HAP-1 (cell line): ENCODE measurements at regions not wholly inside any gene's neighbourhood (a gene's known extent, or its start where the extent isn't known, plus 50 kb on each side); places are given as distances from the start of the nearest gene placed in this dataset.

Source experiments
- DNase-seq, 2 experiments: peaks; one replicate each; pipeline ENCODE4 v3.0.0-alpha.2; 2016 to 2020; ENCODE audit warnings: low spot score in 2 of 2
- H3K27me3 ChIP-seq: fragments of 250-450 bp; sonication (Bioruptor Pico); 2 replicates; pipeline ENCODE4 v1.5.1; 2020; ENCODE audit warnings: low read depth, mild to moderate bottlenecking, moderate library complexity
- H3K36me3 ChIP-seq: fragments of 250-450 bp; sonication (Bioruptor Pico); replicated peaks from 2 replicates; pipeline ENCODE4 v1.5.1; 2020; ENCODE audit warnings: mild to moderate bottlenecking
- H3K4me1 ChIP-seq: fragments of 250-450 bp; sonication (Bioruptor Pico); 2 replicates; pipeline ENCODE4 v1.5.1; 2020; ENCODE audit warnings: mild to moderate bottlenecking
- H3K4me3 ChIP-seq: fragments of 250-450 bp; sonication (Bioruptor Pico); 2 replicates; pipeline ENCODE4 v1.5.1; 2020; ENCODE audit warnings: mild to moderate bottlenecking, moderate library complexity
- H3K9me3 ChIP-seq: fragments of 250-450 bp; sonication (Bioruptor Pico); 2 replicates; pipeline ENCODE4 v1.5.1; 2020; ENCODE audit warnings: mild to moderate bottlenecking, moderate library complexity
- in situ Hi-C: fragments of 300-500 bp; cut with MboI; formaldehyde crosslinking; loops from 3 replicates; pipeline ENCODE4 v1.14.3; 2020; ENCODE audit warnings: low sequenced_read_pairs, inconsistent platforms, mixed read lengths

DNA sequence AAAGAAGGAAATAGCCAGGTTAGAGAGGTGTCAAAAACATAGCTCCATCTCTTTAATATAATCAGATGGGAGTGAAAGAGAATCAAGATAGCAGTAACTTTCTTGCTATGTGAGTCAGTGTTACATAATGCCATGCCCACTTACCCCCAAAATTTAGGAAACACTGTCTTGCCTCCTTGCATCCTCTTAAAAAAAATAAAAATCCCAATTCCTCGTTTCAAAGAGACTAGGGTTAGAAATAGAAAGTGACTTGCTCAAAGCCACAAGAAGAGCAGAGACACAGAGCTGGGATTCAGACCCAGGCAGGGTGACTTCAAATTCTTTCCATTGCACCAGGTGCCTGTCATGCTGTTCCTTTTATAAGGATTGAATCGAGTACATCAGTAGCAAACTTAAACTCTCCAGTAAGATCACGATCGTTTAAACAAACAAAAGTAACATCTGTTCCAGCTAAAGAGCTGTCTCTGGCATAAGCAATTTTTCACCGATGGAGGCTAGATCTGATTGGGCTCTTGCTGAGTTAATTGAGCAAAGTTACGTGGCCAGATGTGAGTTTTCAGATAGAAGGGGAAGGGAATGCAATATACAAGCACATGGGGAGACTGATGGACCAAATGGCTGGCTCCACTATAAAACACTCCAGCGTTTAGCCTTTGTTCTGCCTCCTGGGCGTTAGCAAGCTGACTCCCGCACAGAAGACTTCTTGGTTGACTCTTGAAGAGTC, 176.9 kb downstream of the PALM2AKAP2 start:
- no peak overlapping the region for H3K4me3 ChIP-seq
- no peaks in the 10 kb centered on the region for H3K27me3 ChIP-seq
- H3K4me1 ChIP-seq: peaks cover 3% of the 10 kb centered on the region
- no peaks in the 10 kb centered on the region for H3K36me3 ChIP-seq
- in situ Hi-C loops: no loop called here
- H3K9me3 ChIP-seq: no peaks in the 10 kb centered on the region
- no peak for DNase-seq

DNA sequence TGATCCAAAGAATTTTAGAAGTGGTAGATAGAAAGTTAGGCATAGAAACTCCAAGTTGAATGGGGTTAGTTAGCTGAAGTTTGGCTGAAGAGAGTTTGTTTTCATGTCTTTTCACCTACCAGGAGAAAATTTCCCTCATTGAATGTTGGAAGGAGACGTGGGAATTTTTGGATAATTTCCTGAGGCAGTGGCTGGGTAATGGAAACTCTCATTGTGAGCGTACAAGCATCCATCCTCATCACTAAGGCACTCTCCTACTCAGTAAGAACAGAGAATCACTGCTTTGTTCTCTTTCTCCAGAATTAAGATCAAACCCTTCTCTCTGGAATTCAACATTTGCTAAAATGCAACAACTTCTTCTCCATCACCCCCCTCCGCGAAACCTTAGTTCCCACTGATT, 179.7 kb downstream of the PALM2AKAP2 start:
- H3K36me3 ChIP-seq: no peaks in the 10 kb centered on the region
- no peaks in the 10 kb centered on the region for H3K27me3 ChIP-seq
- DNase-seq: no peak
- no peak overlapping the region for H3K4me3 ChIP-seq
- in situ Hi-C loops: no loop called here
- H3K4me1 ChIP-seq: peaks cover 3% of the 10 kb centered on the region; the same call in 1 of the 2 replicates
- H3K9me3 ChIP-seq: no peaks in the 10 kb centered on the region

DNA sequence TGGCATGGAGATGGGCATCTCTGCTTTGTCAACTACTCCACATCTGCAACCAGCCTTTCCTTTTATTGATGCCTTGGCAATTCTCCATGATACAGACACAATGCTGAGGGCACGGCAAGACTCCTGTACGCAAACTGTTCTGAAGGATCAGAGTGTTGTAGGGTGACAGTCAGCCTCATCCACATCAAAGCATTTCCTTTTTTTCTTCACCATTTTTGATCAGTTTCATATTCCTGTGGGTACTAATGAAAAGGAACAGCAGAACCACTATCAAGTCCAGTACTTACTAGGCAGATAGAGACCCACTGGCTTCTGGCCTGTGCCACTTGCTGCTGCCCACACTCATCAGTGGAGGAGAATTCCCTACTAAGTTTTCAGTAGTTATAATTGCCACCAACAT, 181.6 kb downstream of the PALM2AKAP2 start:
- in situ Hi-C loops: no loop called here
- H3K4me3 ChIP-seq: no peak overlapping the region
- no peaks in the 10 kb centered on the region for H3K9me3 ChIP-seq
- H3K4me1 ChIP-seq: no peaks in the 10 kb centered on the region
- no peaks in the 10 kb centered on the region for H3K36me3 ChIP-seq
- no peaks in the 10 kb centered on the region for H3K27me3 ChIP-seq
- no peak for DNase-seq

DNA sequence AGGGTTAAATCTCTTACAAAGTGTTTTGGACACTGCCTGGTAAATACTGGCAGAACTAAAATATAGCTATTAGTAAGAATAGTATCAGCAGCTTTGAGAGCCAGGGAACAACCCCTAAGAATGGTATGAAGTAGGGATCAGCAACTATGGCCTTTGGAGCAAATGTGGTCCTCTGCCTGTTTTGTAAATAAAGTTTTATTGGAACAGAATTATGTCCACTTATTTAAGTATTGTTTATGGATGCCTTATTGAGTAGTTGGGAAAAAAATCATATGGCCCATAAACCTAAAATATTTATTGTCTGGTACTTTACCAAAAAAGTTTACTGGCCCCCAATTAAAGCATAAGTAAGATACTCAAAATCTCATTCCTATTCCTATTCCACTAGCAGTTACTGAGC, 182.2 kb downstream of the PALM2AKAP2 start:
- no peak for DNase-seq
- Histone ChIP-seq H3K4me1 (no peaks in the 10 kb centered on the region), H3K36me3 (no peaks in the 10 kb centered on the region), H3K4me3 (no peak overlapping the region), H3K9me3 (no peaks in the 10 kb centered on the region), H3K27me3 (no peaks in the 10 kb centered on the region)
- in situ Hi-C loops: no loop called here

DNA sequence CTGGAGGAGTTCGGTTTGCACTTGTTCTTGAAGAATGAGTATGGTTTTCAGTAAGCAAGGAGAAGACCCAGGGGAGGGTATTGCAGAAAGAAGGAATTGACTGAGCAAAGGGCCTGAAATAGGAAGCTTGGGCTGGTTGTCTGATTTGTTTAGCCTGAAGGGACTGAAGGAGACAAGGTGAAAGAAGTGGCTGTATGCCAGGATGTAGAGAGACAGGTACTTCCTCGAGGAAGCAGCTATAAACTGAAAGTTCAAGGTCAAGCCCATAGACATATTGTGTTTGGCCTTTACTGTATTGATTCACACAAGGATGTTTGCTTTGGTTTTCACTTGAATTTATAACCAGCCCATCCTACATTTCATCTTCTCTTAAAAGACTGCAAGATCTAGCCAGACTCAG, 183.1 kb downstream of the PALM2AKAP2 start:
- Histone ChIP-seq H3K4me1 (no peaks in the 10 kb centered on the region), H3K4me3 (no peak overlapping the region), H3K36me3 (no peaks in the 10 kb centered on the region), H3K9me3 (no peaks in the 10 kb centered on the region), H3K27me3 (no peaks in the 10 kb centered on the region)
- DNase-seq: no peak
- in situ Hi-C loops: no loop called here

DNA sequence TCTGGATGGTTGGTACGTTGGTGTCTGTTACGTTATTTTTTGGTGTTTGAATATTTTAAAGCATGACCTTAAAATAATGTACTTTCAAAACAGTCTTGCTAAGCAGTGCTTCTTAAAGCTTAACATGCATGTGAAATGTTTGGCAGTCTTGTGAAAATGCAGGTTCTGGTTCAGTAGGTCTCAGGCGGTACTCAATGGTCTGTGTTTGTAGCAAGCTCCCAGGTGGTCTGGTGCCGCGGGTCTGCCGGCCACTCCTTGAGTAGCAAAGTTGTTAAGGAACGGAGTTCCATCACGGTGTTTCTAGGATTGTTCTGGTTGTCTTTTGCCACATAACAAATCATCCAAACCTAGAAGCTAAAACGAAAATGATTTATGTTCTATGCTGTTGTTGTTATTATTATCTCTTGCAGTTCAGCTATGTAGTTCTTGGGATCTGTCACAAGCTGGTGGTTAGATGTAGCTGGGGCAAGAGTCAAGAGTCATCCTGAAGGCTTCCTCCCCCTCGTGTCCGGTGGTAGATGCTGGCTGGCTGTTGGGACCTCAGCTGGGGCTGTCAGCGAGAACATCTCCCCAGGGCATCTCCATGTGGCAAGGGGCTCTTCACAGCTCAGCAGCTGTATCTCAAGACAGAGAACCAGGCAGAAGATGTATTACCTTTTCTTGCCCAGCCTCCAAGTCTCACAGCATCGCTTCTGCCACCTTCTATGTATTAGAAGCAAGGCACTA, 186.8 kb downstream of the PALM2AKAP2 start:
- Histone ChIP-seq H3K27me3 (no peaks in the 10 kb centered on the region), H3K4me1 (no peaks in the 10 kb centered on the region), H3K36me3 (no peaks in the 10 kb centered on the region), H3K4me3 (no peak overlapping the region), H3K9me3 (no peaks in the 10 kb centered on the region)
- in situ Hi-C loops: no loop called here
- no peak for DNase-seq

DNA sequence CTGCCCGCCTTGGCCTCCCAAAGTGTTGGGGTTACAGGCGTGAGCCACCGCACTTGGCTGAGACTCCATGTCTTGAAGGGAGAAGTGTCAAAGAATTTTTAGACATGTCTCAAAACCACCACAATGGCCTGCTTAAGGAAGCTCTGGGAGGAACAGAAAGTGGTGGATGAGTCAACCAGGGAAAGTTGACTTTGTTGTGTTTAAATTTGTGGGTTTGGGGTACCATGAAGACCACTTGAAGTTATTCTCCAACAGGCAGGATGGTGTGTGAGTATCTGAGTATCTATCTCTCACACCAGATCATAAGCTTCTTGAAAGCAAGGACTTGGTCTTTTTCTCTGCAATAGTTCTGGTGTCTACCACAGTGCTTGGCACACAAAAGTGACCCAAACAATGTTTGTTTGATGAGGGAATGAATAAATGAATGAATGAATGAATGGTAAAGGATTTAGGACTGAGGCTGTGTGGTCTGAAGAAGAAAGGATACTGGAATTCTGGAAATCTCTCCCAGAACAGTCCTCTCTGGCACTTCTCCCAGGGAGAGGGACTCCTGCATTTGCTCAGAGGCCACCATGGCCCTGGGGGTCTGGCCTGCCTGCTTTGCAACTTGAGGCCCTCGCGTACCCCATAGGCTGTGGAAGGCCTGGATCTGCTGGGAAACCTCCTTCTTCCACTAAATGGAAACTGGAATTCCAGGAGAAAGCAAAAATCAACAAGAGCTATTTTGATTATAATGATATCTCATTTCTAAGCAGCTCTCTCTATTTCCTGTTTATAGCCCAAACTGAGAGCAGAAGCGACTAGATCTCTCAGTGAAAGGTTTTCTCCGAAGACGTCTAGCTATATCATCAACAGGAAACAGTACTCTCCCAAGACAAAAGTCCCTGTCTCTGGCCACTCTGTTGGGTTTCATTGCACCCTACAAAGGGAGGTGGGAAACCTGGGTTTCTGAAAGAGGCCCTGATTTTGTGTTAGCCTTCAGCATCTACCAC, 187.9 kb downstream of the PALM2AKAP2 start:
- no peak for DNase-seq
- Histone ChIP-seq H3K4me1 (no peaks in the 10 kb centered on the region), H3K4me3 (no peak overlapping the region), H3K9me3 (no peaks in the 10 kb centered on the region), H3K36me3 (no peaks in the 10 kb centered on the region), H3K27me3 (no peaks in the 10 kb centered on the region)
- in situ Hi-C loops: no loop called here

DNA sequence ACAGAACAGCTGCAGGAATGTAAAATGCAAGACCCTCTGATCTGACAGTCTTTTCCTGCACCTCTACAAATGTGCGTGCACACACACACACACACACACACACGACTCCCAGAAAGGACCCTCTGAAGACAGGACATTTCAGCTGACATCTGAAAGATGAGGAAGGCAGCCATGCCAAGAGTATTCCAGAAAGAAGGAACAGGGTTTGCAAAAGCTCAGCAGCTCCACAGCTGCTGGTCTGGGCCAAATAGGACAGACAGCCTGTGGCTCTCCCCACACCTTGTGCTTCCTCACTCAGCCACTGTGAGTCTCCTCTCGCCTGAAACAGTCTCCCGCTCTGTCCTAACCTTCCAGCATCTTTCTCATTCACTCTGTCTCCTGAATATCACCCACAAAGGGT, 189.0 kb downstream of the PALM2AKAP2 start:
- no peak overlapping the region for H3K4me3 ChIP-seq
- in situ Hi-C loops: no loop called here
- no peaks in the 10 kb centered on the region for H3K9me3 ChIP-seq
- H3K4me1 ChIP-seq: no peaks in the 10 kb centered on the region
- no peak for DNase-seq
- H3K36me3 ChIP-seq: no peaks in the 10 kb centered on the region
- H3K27me3 ChIP-seq: no peaks in the 10 kb centered on the region

DNA sequence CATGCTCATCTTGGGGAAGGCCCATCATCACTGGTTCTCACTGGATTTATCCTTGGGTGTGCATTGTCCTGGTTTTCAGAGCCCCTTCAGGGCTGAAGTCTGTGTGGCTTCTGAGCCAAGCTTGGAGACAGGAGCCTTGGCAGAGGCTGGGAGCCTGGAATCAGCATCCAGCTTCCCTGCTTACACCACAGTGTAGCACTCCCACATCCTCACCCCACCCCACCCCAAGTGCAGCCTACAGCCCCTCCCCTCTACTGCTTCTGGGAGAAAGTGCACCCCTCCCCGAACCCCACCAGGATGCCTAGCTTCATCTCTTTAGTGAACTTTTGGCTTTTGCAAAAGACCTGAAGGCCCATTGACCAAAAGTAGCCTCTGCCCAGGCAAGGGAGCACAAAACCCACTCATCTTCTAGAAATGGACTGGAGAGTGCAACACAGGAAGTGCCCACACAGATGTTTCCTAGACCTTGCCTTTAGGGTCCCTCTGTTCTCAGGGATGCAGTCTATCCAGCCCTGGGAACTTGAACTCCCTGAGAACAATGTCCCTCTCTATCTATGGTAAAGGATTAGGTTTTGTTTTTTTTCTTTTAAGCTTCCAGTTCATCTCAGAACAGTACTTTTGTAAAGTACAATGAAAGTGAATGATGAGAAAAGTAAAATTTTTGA, 189.7 kb downstream of the PALM2AKAP2 start:
- Histone ChIP-seq H3K9me3 (no peaks in the 10 kb centered on the region), H3K27me3 (no peaks in the 10 kb centered on the region), H3K4me3 (no peak overlapping the region), H3K4me1 (no peaks in the 10 kb centered on the region), H3K36me3 (no peaks in the 10 kb centered on the region)
- in situ Hi-C loops: no loop called here
- no peak for DNase-seq

DNA sequence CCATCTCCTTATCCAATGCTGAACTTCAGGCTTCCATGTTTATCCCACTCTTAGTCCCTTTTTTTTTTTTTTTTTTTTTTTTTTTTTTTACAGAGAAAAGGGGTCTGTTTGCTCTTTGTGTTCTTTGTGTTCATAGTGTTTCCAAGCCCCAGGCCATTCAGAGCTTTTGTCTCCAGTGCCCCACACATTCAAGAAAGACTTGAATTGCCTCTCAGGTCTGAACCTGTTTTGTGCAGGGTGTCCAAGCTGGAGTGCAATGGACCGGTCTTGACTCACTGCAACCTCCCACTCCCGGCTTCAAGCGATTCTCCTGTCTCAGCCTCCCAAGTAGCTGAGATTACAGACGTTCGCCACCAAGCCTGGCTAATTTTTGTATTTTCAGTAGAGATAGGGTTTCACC, 191.2 kb downstream of the PALM2AKAP2 start:
- no peaks in the 10 kb centered on the region for H3K9me3 ChIP-seq
- H3K4me1 ChIP-seq: no peaks in the 10 kb centered on the region
- H3K4me3 ChIP-seq: no peak overlapping the region
- H3K36me3 ChIP-seq: no peaks in the 10 kb centered on the region
- in situ Hi-C loops: no loop called here
- H3K27me3 ChIP-seq: no peaks in the 10 kb centered on the region
- no peak for DNase-seq

DNA sequence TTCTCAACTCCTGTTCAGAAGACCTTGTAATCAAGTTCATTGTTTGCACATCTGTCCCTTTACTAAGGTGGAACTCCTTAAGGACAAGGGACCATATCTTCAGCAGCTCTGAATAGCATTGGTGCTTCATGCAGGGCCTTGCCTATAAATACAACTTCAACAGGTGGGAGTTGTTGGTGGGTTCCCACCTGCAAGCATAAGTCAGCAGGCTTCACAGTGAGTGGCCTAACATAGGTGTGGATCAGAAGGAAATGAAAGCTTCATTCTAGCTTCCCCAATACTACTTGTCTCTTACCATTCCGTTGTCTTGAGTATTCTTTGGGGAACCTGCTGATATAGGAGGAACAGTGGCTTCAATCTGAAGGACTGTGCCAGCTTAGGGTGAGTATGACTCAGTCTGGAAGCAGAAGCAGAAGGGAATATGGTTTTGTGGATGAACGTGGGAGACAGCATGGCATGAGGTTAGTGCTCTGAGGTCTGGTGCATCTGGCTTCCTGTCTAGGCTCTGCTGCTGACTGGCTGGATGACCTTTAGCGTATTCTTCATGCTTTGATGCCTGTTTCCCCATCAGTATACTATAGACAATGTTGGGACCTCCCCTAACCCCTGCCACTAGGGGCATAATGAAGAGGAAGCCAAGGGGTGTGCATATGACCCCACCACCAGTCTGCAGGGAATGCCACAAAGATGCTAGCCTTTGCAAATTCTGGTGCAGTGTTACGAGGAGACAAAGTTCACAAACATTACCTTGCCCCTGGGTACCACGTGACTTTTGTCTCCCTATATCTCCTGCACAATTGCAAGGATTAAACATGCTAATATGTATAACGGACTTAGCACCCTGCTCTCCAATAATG, 192.3 kb downstream of the PALM2AKAP2 start:
- no peak for DNase-seq
- H3K27me3 ChIP-seq: no peaks in the 10 kb centered on the region
- no peak overlapping the region for H3K4me3 ChIP-seq
- in situ Hi-C loops: no loop called here
- no peaks in the 10 kb centered on the region for H3K9me3 ChIP-seq
- no peaks in the 10 kb centered on the region for H3K4me1 ChIP-seq
- H3K36me3 ChIP-seq: no peaks in the 10 kb centered on the region

DNA sequence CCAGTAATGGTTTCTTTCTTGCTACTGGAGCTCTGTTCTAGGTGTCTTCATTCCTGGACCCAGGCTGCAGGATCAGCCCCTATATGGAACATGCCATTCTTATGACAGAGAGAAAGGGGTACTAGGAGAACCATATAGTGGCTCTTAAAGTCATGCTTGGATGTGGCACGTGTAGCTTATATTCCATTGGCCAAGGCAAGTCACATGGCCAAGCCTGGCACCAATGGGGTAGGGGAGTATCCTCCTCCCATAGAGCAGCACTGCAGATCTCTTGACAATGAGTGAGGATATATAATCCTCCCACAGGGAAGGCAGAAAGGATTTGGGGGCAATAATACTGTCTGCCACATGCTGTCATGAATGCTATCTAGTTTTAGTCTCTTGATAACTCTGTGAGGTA, 193.3 kb downstream of the PALM2AKAP2 start:
- Histone ChIP-seq H3K9me3 (no peaks in the 10 kb centered on the region), H3K4me1 (no peaks in the 10 kb centered on the region), H3K4me3 (no peak overlapping the region), H3K27me3 (no peaks in the 10 kb centered on the region), H3K36me3 (no peaks in the 10 kb centered on the region)
- in situ Hi-C loops: no loop called here
- no peak for DNase-seq
